GM12892 (cell line): ENCODE measurements at regions not wholly inside any gene's neighbourhood (a gene's known extent, or its start where the extent isn't known, plus 50 kb on each side); places are given as distances from the start of the nearest gene placed in this dataset.
A peak's percentile ranks its signal among the peaks of the same experiment; 100 is the strongest.
"Not testable (repeated sequence)": the region's sequence is repeated elsewhere in the genome, so short reads cannot be mapped to it uniquely, and the experiment has no call there.

Experiments
- DNase-seq: peaks from one replicate; pipeline ENCODE4 v3.0.0; 2011; ENCODE audit not compliant: insufficient read length
- FAIRE-seq: peaks from 2 replicates; lab custom pipeline; 2011; peaks lifted over from hg19 to GRCh38; lab: Jason Lieb, UNC
- POLR2A ChIP-seq: IDR thresholded peaks from 2 replicates; pipeline ENCODE4 v1.6.1; 2011; ENCODE audit warnings: low read depth, low read length, control low read depth
- POLR2AphosphoS5 ChIP-seq: IDR thresholded peaks from 2 replicates; pipeline ENCODE4 v1.6.1; 2011; ENCODE audit warnings: low read depth, low read length, control low read depth
- TAF1 ChIP-seq: IDR thresholded peaks from 2 replicates; pipeline ENCODE4 v1.6.1; 2011; ENCODE audit warnings: low read depth, mild to moderate bottlenecking, control low read depth, low read length, borderline replicate concordance

GRCh38 chr10:31128536-31128935 is 96.9 kb upstream of the ZNF438 start:
- no peak for DNase-seq
- TF ChIP-seq TAF1 = no peak
- no peak for TF ChIP-seq POLR2A
- no peak for TF ChIP-seq POLR2AphosphoS5
- FAIRE-seq = no peak

GRCh38 chr10:31129271-31129670 is 97.6 kb upstream of the ZNF438 start:
- DNase-seq (no peak), FAIRE-seq (no peak)
- no peak for TF ChIP-seq POLR2A
- no peak for TF ChIP-seq POLR2AphosphoS5
- TF ChIP-seq TAF1 = no peak

GRCh38 chr10:31129880-31130405 is 98.3 kb upstream of the ZNF438 start:
- no peak for TF ChIP-seq POLR2A
- DNase-seq = no peak
- FAIRE-seq = no peak

- DNase-seq (no peak), FAIRE-seq (no peak)
- TF ChIP-seq POLR2A = no peak
- no peak for TF ChIP-seq TAF1
- no peak for TF ChIP-seq POLR2AphosphoS5
Measured at GRCh38 chr10:31130406-31130805, 98.7 kb upstream of the ZNF438 start.

- DNase-seq = no peak
- TF ChIP-seq POLR2A (no peak), TAF1 (no peak), POLR2AphosphoS5 (no peak)
- FAIRE-seq = no peak
Measured at GRCh38 chr10:31131251-31131650, 99.6 kb upstream of the ZNF438 start.

GRCh38 chr10:31132681-31133244 is 101.1 kb upstream of the ZNF438 start:
- FAIRE-seq (no peak), DNase-seq (no peak)
- no peak for TF ChIP-seq POLR2AphosphoS5
- TF ChIP-seq TAF1 = no peak
- TF ChIP-seq POLR2A = no peak

GRCh38 chr10:31133251-31133791 is 101.7 kb upstream of the ZNF438 start:
- DNase-seq = no peak
- TF ChIP-seq POLR2A = no peak
- no peak for TF ChIP-seq POLR2AphosphoS5
- TF ChIP-seq TAF1 = no peak
- no peak for FAIRE-seq

- TF ChIP-seq POLR2A (no peak), TAF1 (no peak), POLR2AphosphoS5 (no peak)
- DNase-seq = peak; percentile 75
- peak; percentile 70 for FAIRE-seq
Measured at GRCh38 chr10:31133792-31134310, 102.2 kb upstream of the ZNF438 start.

GRCh38 chr10:31134311-31134952 is 102.8 kb upstream of the ZNF438 start:
- no peak for TF ChIP-seq POLR2A
- no peak for TF ChIP-seq TAF1
- no peak for TF ChIP-seq POLR2AphosphoS5
- FAIRE-seq (peak; percentile 56), DNase-seq (no peak)

GRCh38 chr10:31135171-31135570 is 103.5 kb upstream of the ZNF438 start:
- TF ChIP-seq POLR2AphosphoS5 (no peak), POLR2A (no peak), TAF1 (no peak)
- FAIRE-seq (no peak), DNase-seq (no peak)

GRCh38 chr10:31135791-31136190 is 104.1 kb upstream of the ZNF438 start:
- FAIRE-seq, DNase-seq: not testable (repeated sequence)

- FAIRE-seq = no peak
Measured at GRCh38 chr10:31136386-31136785, 104.7 kb upstream of the ZNF438 start.

More at GRCh38 chr10:31136386-31136785, 104.7 kb upstream of the ZNF438 start:
- DNase-seq = no peak
- TF ChIP-seq POLR2AphosphoS5 (no peak), POLR2A (no peak), TAF1 (no peak)
